ENCODE measurements at regions not wholly inside any gene's neighbourhood (a gene's known extent, or its start where the extent isn't known, plus 50 kb on each side); places are given as distances from the start of the nearest gene placed in this dataset.

DNA sequence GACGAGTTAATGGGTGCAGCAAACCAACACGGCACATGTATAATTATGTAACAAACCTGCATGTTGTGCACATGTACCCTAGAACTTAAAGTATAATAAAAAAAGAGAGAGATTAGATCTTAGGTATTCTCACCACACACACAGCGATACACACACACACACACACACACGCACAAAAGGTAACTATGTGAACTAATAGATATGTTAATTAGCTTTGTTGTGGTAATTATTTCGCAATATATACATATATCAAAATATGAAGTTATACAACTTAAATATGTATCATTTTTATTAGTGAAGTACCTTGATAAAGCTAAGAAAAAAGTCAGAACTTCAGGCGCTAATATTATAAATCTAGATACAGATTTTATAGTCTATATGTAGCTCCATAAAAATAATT is 849.2 kb downstream of the IPMK start:
- H3K27me3 ChIP-seq (ENCODE audit: control insufficient read depth, insufficient read depth, low read length), result no peaks in the 10 kb centered on the region
- CTCF ChIA-PET, result no interaction called here
- in situ Hi-C loops (cut with HindIII; ENCODE audit: low pct_unique_long_range_greater_than_20kb, low sequenced_read_pairs), result no loop called here
- ATAC-seq, result no peak
- POLR2A ChIA-PET, result no interaction called here
- no TSS peak for BruUV-seq (replicated peaks)
- intact Hi-C loops (cut with micrococcal nuclease; ENCODE audit: unreplicated experiment), result no loop called here
- H3K36me3 ChIP-seq (ENCODE audit: control insufficient read depth, insufficient read depth, low read length), result no peaks in the 10 kb centered on the region
- no peak overlapping the region for H3K4me3 ChIP-seq (ENCODE audit: low read depth in 2 of 2, low read length in 2 of 2)
- DNase-seq (ENCODE audit: low read depth, low spot score), result no peak
- no peak overlapping the region for H3K27ac ChIP-seq (ENCODE audit: low read length)
- no peaks in the 10 kb centered on the region for H3K4me1 ChIP-seq (ENCODE audit: control insufficient read depth, insufficient read depth, low read length)
- TF ChIP-seq, protein P1, sequence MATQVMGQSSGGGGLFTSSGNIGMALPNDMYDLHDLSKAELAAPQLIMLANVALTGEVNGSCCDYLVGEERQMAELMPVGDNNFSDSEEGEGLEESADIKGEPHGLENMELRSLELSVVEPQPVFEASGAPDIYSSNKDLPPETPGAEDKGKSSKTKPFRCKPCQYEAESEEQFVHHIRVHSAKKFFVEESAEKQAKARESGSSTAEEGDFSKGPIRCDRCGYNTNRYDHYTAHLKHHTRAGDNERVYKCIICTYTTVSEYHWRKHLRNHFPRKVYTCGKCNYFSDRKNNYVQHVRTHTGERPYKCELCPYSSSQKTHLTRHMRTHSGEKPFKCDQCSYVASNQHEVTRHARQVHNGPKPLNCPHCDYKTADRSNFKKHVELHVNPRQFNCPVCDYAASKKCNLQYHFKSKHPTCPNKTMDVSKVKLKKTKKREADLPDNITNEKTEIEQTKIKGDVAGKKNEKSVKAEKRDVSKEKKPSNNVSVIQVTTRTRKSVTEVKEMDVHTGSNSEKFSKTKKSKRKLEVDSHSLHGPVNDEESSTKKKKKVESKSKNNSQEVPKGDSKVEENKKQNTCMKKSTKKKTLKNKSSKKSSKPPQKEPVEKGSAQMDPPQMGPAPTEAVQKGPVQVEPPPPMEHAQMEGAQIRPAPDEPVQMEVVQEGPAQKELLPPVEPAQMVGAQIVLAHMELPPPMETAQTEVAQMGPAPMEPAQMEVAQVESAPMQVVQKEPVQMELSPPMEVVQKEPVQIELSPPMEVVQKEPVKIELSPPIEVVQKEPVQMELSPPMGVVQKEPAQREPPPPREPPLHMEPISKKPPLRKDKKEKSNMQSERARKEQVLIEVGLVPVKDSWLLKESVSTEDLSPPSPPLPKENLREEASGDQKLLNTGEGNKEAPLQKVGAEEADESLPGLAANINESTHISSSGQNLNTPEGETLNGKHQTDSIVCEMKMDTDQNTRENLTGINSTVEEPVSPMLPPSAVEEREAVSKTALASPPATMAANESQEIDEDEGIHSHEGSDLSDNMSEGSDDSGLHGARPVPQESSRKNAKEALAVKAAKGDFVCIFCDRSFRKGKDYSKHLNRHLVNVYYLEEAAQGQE (IDR thresholded peaks at IDR 0.05; ENCODE audit: insufficient read depth in 1 of 2, low read depth in 2 of 2, low read length in 1 of 2), result no peak
- no peak for TF ChIP-seq SIN3A (IDR thresholded peaks at IDR 0.05; ENCODE audit: borderline replicate concordance, insufficient read depth, low read depth, low read length)
- TF ChIP-seq TCF7L2 (IDR thresholded peaks at IDR 0.05; ENCODE audit: low read depth, low read length), result no peak
- TF ChIP-seq, protein P2, sequence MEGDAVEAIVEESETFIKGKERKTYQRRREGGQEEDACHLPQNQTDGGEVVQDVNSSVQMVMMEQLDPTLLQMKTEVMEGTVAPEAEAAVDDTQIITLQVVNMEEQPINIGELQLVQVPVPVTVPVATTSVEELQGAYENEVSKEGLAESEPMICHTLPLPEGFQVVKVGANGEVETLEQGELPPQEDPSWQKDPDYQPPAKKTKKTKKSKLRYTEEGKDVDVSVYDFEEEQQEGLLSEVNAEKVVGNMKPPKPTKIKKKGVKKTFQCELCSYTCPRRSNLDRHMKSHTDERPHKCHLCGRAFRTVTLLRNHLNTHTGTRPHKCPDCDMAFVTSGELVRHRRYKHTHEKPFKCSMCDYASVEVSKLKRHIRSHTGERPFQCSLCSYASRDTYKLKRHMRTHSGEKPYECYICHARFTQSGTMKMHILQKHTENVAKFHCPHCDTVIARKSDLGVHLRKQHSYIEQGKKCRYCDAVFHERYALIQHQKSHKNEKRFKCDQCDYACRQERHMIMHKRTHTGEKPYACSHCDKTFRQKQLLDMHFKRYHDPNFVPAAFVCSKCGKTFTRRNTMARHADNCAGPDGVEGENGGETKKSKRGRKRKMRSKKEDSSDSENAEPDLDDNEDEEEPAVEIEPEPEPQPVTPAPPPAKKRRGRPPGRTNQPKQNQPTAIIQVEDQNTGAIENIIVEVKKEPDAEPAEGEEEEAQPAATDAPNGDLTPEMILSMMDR (IDR thresholded peaks at IDR 0.05), result no peak
- TF ChIP-seq POLR2AphosphoS5 (IDR thresholded peaks at IDR 0.05; ENCODE audit: low read depth, low read length), result no peak
- H3K9me3 ChIP-seq (ENCODE audit: control insufficient read depth, insufficient read depth, low read depth, low read length), result no peaks in the 10 kb centered on the region

DNA sequence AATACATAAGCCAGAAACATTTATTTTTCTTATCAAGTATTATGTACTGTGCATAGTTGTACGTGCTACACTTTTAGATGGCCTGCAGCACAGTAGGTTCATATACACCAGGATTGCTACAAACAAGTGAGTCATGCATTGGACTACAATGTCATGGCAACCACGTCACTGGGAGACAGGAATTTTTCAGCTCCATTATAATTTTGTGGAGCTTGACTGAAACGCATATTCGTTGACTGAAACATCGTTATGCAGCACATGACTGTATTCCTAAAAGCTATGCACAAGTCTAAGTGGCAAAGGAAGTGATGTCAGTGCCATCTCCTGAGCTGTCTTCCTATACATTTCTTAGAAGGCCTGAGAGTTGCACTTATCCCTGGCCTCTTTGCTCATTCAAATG is 871.8 kb downstream of the IPMK start:
- DNase-seq (ENCODE audit: low read depth, low spot score) (no peak), ATAC-seq (no peak)
- no peak for TF ChIP-seq POLR2AphosphoS5 (IDR thresholded peaks at IDR 0.05; ENCODE audit: low read depth, low read length)
- TF ChIP-seq, protein P1 (IDR thresholded peaks at IDR 0.05; ENCODE audit: insufficient read depth in 1 of 2, low read depth in 2 of 2, low read length in 1 of 2), result no peak
- H3K4me1 ChIP-seq (ENCODE audit: control insufficient read depth, insufficient read depth, low read length), result no peaks in the 10 kb centered on the region
- no peaks in the 10 kb centered on the region; the same call in 1 of the 2 replicates for H3K9me3 ChIP-seq (ENCODE audit: control insufficient read depth, insufficient read depth, low read depth, low read length)
- BruUV-seq (replicated peaks), result no TSS peak
- no peaks in the 10 kb centered on the region for H3K27me3 ChIP-seq (ENCODE audit: control insufficient read depth, insufficient read depth, low read length)
- H3K27ac ChIP-seq (ENCODE audit: low read length), result no peak overlapping the region
- CTCF ChIA-PET, result no interaction called here
- in situ Hi-C loops (cut with HindIII; ENCODE audit: low pct_unique_long_range_greater_than_20kb, low sequenced_read_pairs) (no loop called here), intact Hi-C loops (cut with micrococcal nuclease; ENCODE audit: unreplicated experiment) (no loop called here)
- POLR2A ChIA-PET, result no interaction called here
- H3K4me3 ChIP-seq (ENCODE audit: low read depth in 2 of 2, low read length in 2 of 2), result no peak overlapping the region
- H3K36me3 ChIP-seq (ENCODE audit: control insufficient read depth, insufficient read depth, low read length), result no peaks in the 10 kb centered on the region

Data from Panc1 (cell line).